Fibroblast of upper back skin (primary cell): ENCODE measurements at regions not wholly inside any gene's neighbourhood (a gene's known extent, or its start where the extent isn't known, plus 50 kb on each side); places are given as distances from the start of the nearest gene placed in this dataset.
A peak's percentile ranks its signal among the peaks of the same experiment; 100 is the strongest.

ENCODE experiments used
- DNase-seq: peaks from one replicate; pipeline ENCODE4 v3.0.0-alpha.2; 2013

DNA sequence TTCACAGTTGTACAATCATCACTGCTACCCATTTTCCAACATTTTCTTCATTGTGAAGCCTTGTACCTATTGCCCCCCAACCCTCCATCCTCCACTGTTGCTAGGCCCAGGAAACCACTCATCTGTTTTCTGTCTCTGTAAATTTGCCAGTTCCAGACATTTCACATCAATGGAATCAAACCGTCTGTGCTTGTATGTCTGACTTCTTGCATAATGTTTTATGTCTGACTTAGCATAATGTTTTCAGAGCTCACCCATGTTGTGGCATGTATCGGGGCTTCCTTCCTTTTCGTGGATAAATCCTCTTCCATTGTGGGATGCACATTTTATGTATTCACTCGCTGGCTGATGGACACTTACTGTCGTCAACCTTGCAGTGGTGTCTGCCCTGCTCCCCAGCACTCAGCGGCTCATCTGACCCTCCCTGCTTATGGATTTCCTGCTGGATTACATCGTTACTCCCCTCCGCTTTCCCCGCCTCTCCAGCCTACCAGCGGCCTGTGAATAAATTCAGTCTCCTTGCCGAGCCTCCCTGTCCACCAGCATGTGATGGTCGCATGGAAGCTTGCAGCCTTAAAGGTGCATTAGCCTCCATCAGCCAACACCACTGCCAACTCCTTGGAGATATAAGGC lies 727.6 kb upstream of the TMEM132C start:
- no peak for DNase-seq

DNA sequence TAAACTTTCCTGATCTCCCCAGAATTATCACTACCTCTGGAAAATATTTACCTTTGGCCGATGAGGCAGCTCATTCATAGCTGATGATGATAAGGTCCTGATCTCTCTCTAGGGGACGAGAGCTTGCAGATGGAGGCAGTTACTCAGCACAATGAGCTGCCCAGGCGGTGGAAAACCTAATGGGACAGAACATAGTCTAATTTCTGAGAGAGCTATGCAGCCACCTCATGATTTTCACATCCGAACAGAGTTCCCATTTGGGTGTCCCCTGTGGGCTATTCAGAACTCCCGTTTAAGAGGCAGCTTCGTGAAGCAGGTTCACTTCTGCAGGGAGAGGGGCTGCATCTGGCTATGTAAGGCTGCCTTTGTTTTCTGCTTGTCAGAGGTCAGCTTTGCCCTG lies 724.6 kb upstream of the TMEM132C start:
- DNase-seq = no peak

DNA sequence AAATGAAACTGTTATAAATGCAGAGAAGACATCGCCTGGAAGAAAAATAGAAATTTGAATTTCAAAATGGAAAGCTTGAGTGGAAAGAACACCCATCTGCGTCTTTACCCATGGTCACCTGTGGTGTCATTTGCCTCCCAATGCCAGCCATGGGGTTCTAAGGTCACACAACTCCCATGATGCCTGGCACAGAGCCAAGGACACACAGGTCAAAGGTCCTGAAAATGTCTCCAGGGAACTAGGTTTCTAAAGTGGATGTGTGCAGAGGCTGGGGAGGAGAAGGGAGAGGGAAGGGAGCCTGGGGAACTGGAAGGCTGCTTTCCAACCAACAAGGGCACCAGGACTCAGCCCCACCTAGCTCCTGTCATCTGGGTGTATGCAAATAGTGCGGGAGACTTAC lies 724.0 kb upstream of the TMEM132C start:
- no peak for DNase-seq

DNA sequence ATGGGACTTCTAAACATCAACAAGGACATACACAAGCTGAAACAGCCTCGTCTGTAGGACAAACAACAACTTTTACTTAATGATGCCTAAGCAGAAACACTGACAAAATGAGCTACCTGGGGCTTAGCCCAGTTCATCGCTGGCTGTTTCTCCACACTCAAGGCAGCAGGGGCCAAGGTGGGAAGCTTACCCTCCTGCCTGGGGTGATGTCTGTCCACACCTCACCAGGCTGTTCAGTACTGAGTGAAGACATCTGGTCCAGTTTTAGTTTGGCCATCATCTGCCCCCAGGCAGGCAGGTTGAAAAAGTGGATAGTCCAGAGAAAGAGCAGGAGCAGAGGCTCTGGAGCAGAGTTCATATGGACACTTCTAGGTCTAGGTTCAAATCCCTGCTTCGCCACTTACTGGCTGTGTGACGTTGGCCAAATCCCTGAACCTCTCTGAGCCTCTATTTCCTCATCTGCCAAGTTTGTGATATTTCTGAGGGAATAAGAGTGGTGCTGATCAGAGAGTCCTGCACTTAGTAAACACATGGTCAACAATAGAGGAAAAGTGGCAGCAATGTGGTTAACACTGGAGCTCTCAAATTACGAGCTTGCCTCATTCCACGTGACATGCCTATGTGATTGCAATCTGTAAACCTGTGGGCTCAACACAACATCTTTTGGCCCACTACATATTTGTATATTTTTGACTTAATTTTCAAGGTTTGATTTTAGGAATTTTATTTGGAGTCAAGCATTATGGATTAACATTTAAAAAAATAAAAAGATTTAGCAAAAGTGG lies 720.1 kb upstream of the TMEM132C start:
- DNase-seq = no peak

DNA sequence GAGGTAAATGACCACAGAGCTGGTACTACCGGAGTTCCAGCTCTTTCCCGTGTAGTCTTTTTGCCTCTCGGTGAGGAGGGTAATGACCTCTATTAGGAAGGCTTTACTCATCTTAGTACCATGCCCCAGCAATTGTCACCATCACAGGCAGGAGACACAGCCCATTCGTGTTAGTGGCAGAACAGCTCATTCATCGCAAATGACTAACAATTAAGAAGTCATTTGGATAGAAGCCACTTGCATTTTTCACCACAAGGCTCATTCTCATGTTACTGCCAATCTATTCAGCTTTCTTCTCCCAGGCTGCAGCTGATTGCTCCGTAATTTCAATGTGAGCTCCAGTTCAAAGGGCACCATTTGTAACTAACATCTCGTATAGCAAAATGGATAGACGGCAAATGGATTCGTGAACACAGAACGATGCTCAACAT lies 718.8 kb upstream of the TMEM132C start:
- peak; percentile 82 for DNase-seq

DNA sequence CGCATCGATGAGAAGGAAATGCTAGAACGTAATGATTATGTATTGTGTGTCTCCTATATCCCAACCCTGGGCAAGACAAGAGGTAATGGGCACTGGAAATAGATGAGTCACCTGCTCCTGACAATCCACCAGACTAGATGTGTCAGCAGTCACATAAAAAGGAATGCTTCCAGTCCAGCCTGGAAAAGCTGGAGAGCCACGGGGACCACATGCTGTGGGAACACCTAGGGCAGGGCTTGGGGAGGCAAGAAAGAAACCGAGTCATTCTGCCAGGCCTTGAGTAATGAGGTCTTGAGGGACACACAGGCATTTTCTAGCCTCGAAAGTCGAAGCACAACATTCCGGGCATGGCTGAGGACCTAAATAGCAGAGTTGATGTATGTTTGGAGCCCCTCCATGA lies 716.7 kb upstream of the TMEM132C start:
- peak; percentile 88 for DNase-seq

DNA sequence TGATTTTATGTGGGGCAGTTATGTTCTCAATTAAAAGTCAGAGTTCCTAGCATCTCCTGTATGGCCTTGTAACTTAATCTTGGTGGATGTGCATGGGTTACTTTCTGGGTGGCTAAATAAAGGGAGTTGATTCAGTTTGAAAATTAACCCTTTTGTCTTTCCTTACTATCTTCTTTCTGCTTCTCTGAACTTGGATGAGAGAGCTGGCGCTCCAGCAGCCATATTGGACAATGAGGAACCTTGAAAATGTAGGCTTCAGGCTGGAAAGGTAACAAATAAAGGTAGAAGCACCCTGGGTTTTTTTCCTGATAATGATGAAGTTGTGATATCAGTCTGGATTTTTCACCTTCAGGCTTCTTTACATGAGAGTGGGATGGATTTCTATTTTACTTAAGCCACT lies 714.1 kb upstream of the TMEM132C start:
- DNase-seq = no peak

DNA sequence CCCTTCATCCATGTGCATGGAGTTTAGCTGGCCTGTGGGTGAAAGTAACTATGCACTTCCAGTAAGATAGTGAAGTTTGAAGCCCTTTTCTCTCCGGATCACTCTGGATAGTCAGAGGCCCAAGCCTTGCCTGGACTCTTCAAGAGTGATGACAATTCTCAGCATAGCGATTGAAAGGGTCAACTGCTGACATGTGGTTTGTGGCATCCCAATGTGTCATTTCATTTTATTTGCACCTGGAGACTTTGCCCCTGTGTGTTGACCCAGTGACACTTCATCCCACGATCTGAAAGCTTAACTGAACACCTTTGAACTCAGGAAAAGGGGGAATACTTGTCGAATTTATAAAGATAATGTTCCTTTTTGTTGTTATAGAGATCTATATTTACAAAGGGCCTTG lies 711.9 kb upstream of the TMEM132C start:
- DNase-seq = no peak

DNA sequence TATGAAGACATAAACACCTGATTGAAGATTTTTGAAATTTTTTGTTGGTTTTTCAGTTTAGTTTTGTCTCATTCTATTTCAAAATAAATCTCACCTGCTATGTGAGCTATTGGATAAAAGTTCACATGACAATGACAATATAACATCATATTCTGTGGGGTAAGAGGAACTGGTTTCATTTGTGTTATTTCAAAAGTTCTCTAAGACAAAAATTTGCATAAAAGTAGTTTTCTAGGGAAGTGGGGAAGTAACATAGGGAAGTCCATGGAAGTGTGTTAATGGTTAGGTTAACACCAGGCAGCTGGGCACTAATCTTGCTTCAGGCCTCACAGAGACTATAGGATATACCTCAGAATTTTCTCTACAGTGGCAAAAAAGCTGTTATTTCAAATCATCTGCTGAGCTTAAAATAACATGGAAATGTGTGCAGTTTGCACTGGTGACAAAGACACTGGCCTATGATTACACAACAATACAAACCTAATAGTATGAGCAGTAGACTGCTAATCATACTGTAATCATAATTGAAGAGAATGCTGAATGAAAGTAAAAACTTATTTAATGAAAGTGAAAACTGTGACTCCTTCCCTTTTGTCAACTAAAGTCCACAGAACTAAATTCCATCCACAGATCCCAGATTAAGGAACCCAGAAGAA lies 710.6 kb upstream of the TMEM132C start:
- no peak for DNase-seq

DNA sequence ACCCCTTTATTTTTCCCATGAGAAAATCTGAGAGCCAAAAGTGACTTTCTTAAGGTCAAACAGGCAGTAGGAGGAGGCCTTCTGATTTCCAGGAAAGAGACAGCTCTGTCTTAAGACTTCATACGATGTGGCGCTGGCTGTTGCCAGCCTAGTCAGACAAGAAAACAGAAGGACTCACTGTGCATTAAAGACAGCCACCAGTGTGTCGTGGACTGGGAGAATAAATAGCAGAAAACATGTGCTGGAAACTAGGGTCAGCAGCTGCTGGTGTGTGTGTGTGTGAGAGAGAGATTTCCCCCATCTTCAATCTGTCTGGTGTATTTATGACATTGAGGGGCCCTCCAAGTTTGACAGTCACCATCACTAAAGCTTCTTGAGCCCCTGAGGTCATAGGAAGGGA lies 708.6 kb upstream of the TMEM132C start:
- no peak for DNase-seq

DNA sequence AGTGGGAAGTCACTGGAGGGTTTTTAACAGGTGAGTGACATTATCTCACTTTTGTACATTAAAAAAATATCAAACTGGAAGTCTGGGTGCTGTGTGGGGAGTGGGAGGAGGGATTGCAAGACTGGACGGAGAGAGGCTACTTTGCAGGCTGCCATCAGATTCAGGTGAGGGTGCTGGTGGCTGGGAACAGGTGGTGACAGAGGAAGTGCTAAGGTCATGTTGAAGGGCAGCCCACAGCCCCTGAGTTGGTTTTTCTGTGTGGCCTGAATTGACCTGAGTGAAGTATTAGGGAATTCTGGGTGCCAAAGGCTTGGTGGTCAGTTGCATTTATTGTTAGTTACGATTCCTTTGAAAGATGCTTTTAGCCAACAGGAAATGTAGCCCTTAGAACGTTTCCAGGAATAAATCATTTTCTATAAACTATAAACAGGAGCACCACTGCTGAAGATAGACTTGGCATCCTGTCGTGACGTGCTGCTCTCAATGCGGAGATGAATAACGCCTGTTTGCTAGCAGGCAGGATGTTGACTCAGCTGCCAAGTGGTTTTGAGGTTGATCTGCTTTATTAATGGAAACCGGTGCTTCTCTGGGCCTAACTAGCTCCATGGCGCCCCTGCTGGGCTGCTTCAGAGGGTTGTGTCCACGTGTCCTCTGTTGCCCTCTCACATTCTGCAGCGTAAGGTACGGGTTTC lies 707.5 kb upstream of the TMEM132C start:
- peak; percentile 98 for DNase-seq

DNA sequence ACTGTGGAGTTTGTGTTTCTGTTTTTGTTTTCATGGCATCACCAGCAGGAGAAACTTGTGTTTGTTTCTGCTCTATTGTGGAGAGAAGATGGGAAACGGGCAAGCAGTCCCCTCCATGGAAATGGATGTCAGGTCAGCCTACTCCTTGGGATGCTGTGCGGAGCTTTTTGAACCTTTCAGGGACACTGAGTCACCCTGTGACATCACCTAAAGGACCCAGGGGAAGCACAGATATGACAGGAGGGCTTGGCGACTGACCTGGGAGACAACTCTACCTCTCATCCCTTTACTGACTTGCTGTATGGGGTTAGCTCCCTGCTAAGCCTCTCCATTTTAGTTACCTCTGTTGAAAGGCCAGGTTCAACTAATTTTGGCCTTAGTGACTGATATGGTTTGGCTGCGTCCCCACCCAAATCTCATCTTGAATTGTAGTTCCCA lies 706.9 kb upstream of the TMEM132C start:
- DNase-seq = no peak

DNA sequence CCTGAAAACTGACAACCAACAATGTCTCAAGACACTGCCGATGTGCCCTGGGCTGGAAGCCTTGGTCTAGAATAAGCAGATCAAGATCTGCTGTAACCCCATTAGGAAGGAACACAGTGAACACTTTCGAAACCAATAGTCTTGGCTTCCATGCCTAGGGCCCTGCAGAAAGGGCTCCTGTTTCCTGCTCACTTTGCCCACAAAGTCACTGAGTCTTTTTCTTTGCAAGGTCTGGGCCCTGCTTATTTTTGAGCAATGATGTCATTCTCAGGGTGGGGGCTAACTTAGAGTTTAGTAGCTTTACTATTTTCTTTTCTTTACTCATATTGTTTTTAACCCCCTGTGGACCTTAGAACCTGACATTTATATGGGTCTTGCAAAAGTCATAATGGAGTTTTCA lies 704.2 kb upstream of the TMEM132C start:
- DNase-seq = no peak

DNA sequence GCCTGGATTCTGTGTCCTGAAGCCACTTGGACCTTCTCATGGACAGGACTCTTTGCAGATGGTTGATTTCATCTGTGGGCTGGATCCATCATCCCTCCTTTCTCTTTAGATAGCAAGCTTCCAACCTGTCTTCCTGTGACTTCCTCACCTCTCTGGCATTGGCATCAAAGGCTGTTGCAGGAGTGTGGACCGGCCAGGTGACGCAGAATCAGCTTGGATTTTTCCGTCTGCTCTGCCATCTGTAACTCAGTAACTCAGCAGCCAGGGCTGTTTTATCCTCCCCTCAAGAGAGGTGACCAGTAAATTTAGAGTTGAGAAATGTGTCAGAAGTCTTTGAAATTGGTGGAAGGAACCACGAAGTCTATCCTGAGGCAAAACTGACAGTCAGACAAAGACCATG lies 701.7 kb upstream of the TMEM132C start:
- DNase-seq = no peak

DNA sequence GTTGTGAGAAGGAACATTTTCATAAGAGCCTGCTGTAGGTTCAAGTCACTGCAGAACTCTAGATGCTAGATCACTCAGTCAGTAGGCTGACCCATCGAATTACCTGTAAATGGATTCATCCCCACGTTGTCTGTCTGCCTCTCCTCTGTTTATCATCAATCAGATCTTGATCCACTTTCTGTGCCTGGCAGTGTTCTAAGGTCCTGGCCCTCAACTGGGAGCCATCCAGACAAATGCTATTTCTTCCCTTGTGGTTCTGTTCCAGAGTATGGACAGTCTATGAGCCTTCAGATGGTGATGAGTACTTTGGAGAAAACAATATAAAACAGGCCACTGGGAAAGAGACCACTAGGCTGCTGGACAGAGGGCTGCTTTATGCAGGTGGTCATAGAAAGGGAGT lies 699.4 kb upstream of the TMEM132C start:
- DNase-seq = no peak

DNA sequence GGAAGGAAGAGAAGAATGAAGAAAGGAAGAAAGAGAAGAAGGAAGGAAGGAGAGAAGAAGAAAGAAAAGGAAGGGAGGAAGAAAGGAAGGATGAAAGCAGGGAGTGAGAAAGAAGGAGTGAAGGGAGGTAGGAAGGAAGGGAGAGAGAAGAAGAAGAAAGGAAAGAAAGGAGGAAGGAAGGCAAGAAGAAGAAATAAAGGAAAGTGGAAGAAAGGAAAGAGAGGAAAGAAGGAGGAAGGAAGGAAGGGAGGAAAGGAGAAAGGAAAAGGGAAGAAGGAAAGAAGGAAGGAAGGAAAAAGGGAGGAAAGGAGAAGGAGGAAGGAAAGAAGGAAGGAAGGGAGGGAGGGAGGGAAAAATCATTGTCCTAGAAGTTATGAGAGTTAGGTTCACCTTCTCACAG lies 696.6 kb upstream of the TMEM132C start:
- no peak for DNase-seq

DNA sequence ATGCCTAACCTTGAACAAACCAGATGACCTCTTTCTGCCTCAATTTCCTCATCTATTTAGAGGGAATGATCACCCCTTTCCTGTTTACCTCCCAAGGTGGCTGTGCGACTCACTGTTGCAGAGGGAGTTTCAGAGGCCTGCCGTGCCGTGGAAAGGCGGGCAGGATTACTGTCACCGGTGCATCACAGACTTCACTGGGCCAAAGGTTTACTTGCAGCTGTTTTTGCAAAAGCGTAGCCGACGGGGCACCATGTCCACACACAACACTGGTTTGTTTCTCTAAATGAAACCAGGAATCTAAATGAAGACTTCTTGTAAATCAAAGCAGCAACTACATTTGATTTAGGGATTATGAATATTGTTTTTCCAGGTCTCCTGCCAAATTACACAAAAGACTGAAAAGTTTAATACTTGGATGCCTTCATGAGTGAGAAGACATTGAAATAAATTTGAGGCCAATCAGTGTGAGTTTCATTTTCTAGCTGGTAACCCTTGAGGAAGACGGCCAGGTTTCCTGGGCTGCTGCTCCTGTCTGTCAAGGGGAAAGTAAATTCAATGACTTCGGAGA lies 696.1 kb upstream of the TMEM132C start:
- DNase-seq = no peak

DNA sequence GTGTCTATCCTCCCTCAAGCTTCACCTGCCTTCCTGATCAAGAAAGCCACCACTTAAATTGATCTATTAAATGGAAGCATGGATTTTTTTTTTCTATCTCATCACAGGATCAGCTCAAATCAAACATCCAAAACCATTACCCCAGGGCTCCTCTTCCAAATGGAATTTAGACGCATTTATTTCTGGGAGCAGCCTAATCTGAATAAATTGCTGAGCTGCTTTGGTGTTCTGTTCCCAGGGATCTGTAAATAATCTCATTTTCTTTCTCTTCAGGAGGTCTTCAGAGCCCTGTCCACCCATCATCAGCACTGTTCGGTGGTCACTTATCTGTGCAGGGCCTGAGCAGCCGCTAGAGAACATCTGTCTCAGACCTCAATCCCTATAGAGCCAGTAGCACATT lies 695.4 kb upstream of the TMEM132C start:
- DNase-seq = no peak

DNA sequence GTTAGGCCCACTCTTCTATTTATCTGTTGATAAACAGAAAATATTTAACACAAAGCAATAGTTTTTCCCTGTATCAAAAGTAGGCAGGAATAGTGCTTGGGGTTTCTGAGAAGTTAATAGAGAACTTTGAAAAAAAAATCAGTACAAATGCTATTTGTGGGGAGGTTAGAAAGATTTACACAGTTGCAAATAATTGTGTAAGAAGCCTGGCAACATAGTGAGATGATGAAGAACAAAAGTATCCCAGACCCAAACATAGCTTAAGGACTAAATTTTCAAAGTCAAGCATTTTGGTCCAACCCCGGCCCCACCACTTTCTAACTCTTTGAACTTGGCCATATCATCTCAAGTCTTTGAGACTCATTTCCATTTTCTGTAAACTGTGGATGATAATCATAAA lies 687.5 kb upstream of the TMEM132C start:
- DNase-seq = no peak

DNA sequence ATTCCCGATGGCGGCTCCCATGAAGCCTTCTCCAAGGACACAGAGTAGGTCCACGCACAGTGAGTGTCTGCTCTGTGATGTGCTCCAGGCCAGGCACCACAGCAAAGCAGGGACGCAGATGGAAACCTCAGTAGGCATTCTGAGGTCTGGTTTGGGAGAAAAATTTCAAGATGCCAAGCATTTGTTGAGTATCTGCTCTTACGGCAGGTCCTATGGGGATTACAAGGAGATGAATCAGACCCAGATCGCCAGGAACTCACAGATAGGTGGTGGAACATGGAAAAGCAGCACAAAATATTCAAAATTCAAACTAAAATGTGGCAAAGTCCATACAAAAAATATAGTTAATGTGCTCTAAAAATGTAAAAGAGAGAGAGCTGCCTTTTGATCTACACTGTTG lies 684.9 kb upstream of the TMEM132C start:
- peak; percentile 35 for DNase-seq

DNA sequence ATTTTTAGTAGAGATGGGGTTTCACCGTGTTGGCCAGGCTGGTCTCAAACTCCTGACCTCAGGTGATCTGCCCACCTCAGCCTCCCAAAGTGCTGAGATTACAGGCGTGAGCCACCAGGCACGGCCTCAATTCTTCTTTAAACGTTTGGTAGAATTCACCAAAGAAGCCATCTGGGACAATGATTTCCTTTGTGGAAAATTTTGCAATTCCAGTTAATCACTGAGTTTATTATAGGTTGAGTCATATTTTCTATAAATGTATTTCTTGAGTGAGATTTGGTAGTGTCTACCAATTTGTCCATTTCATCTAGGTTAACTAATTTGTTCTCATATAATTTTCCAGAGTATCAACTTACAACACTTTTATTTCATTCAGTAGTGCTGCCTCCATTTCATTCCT lies 683.9 kb upstream of the TMEM132C start:
- DNase-seq = no peak

DNA sequence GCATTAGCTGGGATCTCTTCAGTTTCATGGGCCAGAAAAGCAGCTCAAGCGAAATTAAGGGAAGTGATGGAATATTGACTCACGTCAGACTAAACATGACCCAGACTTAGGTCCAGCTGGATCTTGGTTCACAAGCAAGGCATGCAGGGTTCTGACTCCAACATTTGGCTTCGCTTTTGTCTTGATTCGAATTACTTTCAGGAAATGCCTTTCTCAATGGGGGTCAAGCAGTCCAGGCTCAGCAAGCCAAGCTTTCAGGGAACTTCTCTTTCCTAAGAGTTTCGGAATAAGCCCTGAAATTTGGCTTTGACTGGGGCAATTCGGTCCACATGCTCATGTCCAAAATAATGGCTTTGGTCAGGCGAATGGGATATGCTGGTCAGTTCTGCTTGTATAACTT lies 678.7 kb upstream of the TMEM132C start:
- peak; percentile 96 for DNase-seq

DNA sequence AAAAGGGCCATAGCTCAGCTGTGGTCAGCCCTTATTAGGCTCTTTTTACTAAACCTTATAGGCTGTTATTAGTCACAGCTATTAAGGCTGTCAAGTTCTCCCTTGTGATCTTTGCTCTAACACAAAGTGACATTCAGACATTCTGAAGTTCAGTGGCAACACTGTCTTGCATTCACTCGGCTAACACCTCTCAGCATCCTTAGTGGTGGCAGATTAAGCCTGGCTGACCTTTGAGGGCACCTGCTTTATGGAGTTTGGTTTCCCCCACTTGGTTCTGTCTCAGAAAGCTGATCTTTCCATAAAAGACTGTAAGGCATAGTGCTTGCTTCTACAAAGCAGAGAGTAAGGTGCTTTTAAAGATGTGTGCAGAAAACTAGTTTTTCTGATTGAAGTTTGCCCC lies 677.4 kb upstream of the TMEM132C start:
- no peak for DNase-seq
